H9 (cell line): ENCODE measurements at regions not wholly inside any gene's neighbourhood (a gene's known extent, or its start where the extent isn't known, plus 50 kb on each side); places are given as distances from the start of the nearest gene placed in this dataset.

Experiments used
- DNase-seq: peaks from one replicate; pipeline ENCODE4 v3.0.0-alpha.2; 2017
- H2AFZ ChIP-seq: one replicate; pipeline ENCODE4 v1.6.1; 2013; ENCODE audit warnings: mild to moderate bottlenecking, low read length, control low read depth, moderate library complexity
- H2AK5ac ChIP-seq: 2 replicates; pipeline ENCODE4 v1.6.1; 2013; ENCODE audit warnings: low read length, control low read depth, mixed read lengths; ENCODE audit not compliant: insufficient read length
- H2BK120ac ChIP-seq: one replicate; pipeline ENCODE4 v1.6.1; 2013; ENCODE audit warnings: low read depth, mild to moderate bottlenecking, low read length, control low read depth, inconsistent platforms; ENCODE audit not compliant: poor library complexity, severe bottlenecking
- H2BK12ac ChIP-seq: 2 replicates; pipeline ENCODE4 v1.6.1; 2013; ENCODE audit warnings: low read length, control low read depth, mixed read lengths, low read depth; ENCODE audit not compliant: insufficient read length
- H2BK15ac ChIP-seq: 2 replicates; pipeline ENCODE4 v1.6.1; 2013; ENCODE audit warnings: low read depth, low read length, control low read depth
- H2BK20ac ChIP-seq: one replicate; pipeline ENCODE4 v1.6.1; 2013; ENCODE audit warnings: low read depth, mild to moderate bottlenecking, low read length, control low read depth, inconsistent platforms; ENCODE audit not compliant: poor library complexity, severe bottlenecking
- H2BK5ac ChIP-seq: 2 replicates; pipeline ENCODE4 v1.6.1; 2013; ENCODE audit warnings: low read length, control low read depth, mixed read lengths; ENCODE audit not compliant: insufficient read length
- H3K14ac ChIP-seq: 2 replicates; pipeline ENCODE4 v1.6.1; 2013; ENCODE audit warnings: low read length, control low read depth; ENCODE audit not compliant: insufficient read depth
- H3K18ac ChIP-seq: 2 replicates; pipeline ENCODE4 v1.6.1; 2013; ENCODE audit warnings: low read depth, mild to moderate bottlenecking, mixed read lengths, low read length, control low read depth; ENCODE audit not compliant: insufficient read length
- H3K23ac ChIP-seq: 2 replicates; pipeline ENCODE4 v1.6.1; 2013; ENCODE audit warnings: low read length, control low read depth, mixed read lengths, low read depth; ENCODE audit not compliant: insufficient read length
- H3K23me2 ChIP-seq: 2 replicates; pipeline ENCODE4 v1.6.1; 2013; ENCODE audit warnings: low read depth, mild to moderate bottlenecking, mixed read lengths, low read length, control low read depth; ENCODE audit not compliant: insufficient read length, poor library complexity, severe bottlenecking
- H3K27ac ChIP-seq: 2 replicates; pipeline ENCODE4 v1.5.1; 2013; ENCODE audit warnings: low read length, control low read depth, mixed read lengths, low read depth; ENCODE audit not compliant: insufficient read length
- H3K27me3 ChIP-seq: 2 replicates; pipeline ENCODE4 v1.6.1; 2013; ENCODE audit warnings: low read length, control low read depth, inconsistent platforms; ENCODE audit not compliant: insufficient read depth
- H3K4ac ChIP-seq: 2 replicates; pipeline ENCODE4 v1.6.1; 2013; ENCODE audit warnings: low read depth, mild to moderate bottlenecking, control low read depth, inconsistent platforms, low read length, moderate library complexity
- H3K4me1 ChIP-seq: 2 replicates; pipeline ENCODE4 v1.6.1; 2013; ENCODE audit warnings: low read length, control low read depth, inconsistent platforms; ENCODE audit not compliant: insufficient read depth
- H3K4me2 ChIP-seq: 2 replicates; pipeline ENCODE4 v1.6.1; 2013; ENCODE audit warnings: low read length, control low read depth, mixed read lengths; ENCODE audit not compliant: insufficient read length, insufficient read depth
- H3K56ac ChIP-seq: 2 replicates; pipeline ENCODE4 v1.6.1; 2013; ENCODE audit warnings: low read depth, mild to moderate bottlenecking, mixed read lengths, low read length, control low read depth; ENCODE audit not compliant: insufficient read length
- H3K79me1 ChIP-seq: 2 replicates; pipeline ENCODE4 v1.6.1; 2013; ENCODE audit warnings: low read depth, mild to moderate bottlenecking, moderate library complexity, low read length, control low read depth, inconsistent platforms; ENCODE audit not compliant: insufficient read depth, poor library complexity, severe bottlenecking
- H3K79me2 ChIP-seq: 2 replicates; pipeline ENCODE4 v1.6.1; 2013; ENCODE audit warnings: low read length, control low read depth, inconsistent platforms; ENCODE audit not compliant: insufficient read depth
- H3K9ac ChIP-seq: 2 replicates; pipeline ENCODE4 v1.6.1; 2013; ENCODE audit warnings: low read length, control low read depth, mixed read lengths; ENCODE audit not compliant: insufficient read length; ENCODE audit errors: extremely low read depth
- H3K9me3 ChIP-seq: one replicate; pipeline ENCODE4 v1.6.1; 2013; ENCODE audit warnings: low read depth, low read length, inconsistent platforms; ENCODE audit not compliant: control insufficient read depth
- H3T11ph ChIP-seq: one replicate; pipeline ENCODE4 v1.6.1; 2013; ENCODE audit warnings: mild to moderate bottlenecking, low read length, control low read depth, inconsistent platforms
- H4K20me1 ChIP-seq: one replicate; pipeline ENCODE4 v1.6.1; 2013; ENCODE audit not compliant: control insufficient read depth, insufficient read length, insufficient read depth
- H4K5ac ChIP-seq: 2 replicates; pipeline ENCODE4 v1.6.1; 2013; ENCODE audit warnings: low read depth, mild to moderate bottlenecking, mixed read lengths, low read length, control low read depth; ENCODE audit not compliant: insufficient read length
- H4K8ac ChIP-seq: replicated peaks from 2 replicates; pipeline ENCODE4 v1.6.1; 2013; ENCODE audit warnings: low read length, control low read depth, mixed read lengths, low read depth; ENCODE audit not compliant: insufficient read length
- H4K91ac ChIP-seq: 2 replicates; pipeline ENCODE4 v1.6.1; 2013; ENCODE audit warnings: low read depth, mild to moderate bottlenecking, moderate library complexity, mixed read lengths, low read length, control low read depth; ENCODE audit not compliant: insufficient read length
- H3K27ac Mint-ChIP-seq, 3 experiments: 2 replicates in 2 of 3; 3 replicates in 1 of 3; pipeline ENCODE4 v1.8.0; 2020 to 2021; ENCODE audit warnings: mixed read lengths in 3 of 3, mild to moderate bottlenecking in 1 of 3, moderate library complexity in 1 of 3
- H3K27me3 Mint-ChIP-seq: 2 replicates; pipeline ENCODE4 v1.8.0; 2021; ENCODE audit warnings: low read depth, mild to moderate bottlenecking, moderate library complexity, mixed read lengths
- H3K36me3 Mint-ChIP-seq, 3 experiments: 2 replicates in 2 of 3; 3 replicates in 1 of 3; pipeline ENCODE4 v1.8.0; 2020 to 2021; ENCODE audit warnings: low read depth in 3 of 3, mixed read lengths in 3 of 3; ENCODE audit not compliant: insufficient read depth in 1 of 3
- H3K4me1 Mint-ChIP-seq, 2 experiments: 2 replicates each; pipeline ENCODE4 v1.8.0; 2020; ENCODE audit warnings: mixed read lengths in 2 of 2
- H3K4me3 Mint-ChIP-seq, 2 experiments: 2 replicates in 1 of 2; 3 replicates in 1 of 2; pipeline ENCODE4 v1.8.0; 2020 to 2021; ENCODE audit warnings: mild to moderate bottlenecking in 2 of 2, mixed read lengths in 2 of 2, moderate library complexity in 1 of 2
- H3K9me3 Mint-ChIP-seq, 2 experiments: 2 replicates in 1 of 2; 3 replicates in 1 of 2; pipeline ENCODE4 v1.8.0; 2020; ENCODE audit warnings: mild to moderate bottlenecking in 2 of 2, mixed read lengths in 2 of 2, moderate library complexity in 1 of 2
- CTCF ChIP-seq: fragments of 200-600 bp; sonication (generic); conservative IDR thresholded peaks from 3 replicates; pipeline ENCODE4 v1.8.0; 2021; ENCODE audit warnings: antibody characterized with exemption, mild to moderate bottlenecking
- WGBS: extraction: QIAGEN DNeasy Blood & Tissue Kit; methylation state at CpG from one replicate; pipeline ENCODE4 v1.1.7; 2013; ENCODE audit warnings: missing lambda C conversion rate, low lambda C conversion rate, mixed read lengths; ENCODE audit not compliant: insufficient read length; ENCODE audit errors: extremely low coverage; 5-methylcytosine and 5-hydroxymethylcytosine counted together

- H3K79me1 ChIP-seq: no peaks in the 10 kb centered on the region
- H3K27ac ChIP-seq: no peak overlapping the region
- H3K27me3 ChIP-seq: peaks cover 3% of the 10 kb centered on the region; the same call in 1 of the 2 replicates
- H3K9me3 Mint-ChIP-seq: peaks cover 14 to 16% of the 10 kb centered on the region in 2 experiments
- no peak overlapping the region for H3K23ac ChIP-seq
- H2BK15ac ChIP-seq: no peak overlapping the region
- H2AK5ac ChIP-seq: no peak overlapping the region
- no peak overlapping the region for H2BK120ac ChIP-seq
- no peak overlapping the region for H3K27ac Mint-ChIP-seq
- no peak overlapping the region for H2AFZ ChIP-seq
- H3K9me3 ChIP-seq: no peaks in the 10 kb centered on the region
- no peak for DNase-seq
- no peak overlapping the region for H3K18ac ChIP-seq
- no peak overlapping the region for H3K14ac ChIP-seq
- no peak overlapping the region for H2BK12ac ChIP-seq
- H4K8ac ChIP-seq: no peak overlapping the region
- H3K4ac ChIP-seq: no peak overlapping the region
- H3K4me1 Mint-ChIP-seq: peaks cover 14 to 20% of the 10 kb centered on the region in 2 experiments
- H4K91ac ChIP-seq: no peak overlapping the region
- H3K27me3 Mint-ChIP-seq: peaks cover 50% of the 10 kb centered on the region
- no peak overlapping the region for H3K56ac ChIP-seq
- no peaks in the 10 kb centered on the region for H4K20me1 ChIP-seq
- no peak overlapping the region for H4K5ac ChIP-seq
- H3K4me1 ChIP-seq: no peaks in the 10 kb centered on the region
- TF ChIP-seq CTCF: no peak
- no peak overlapping the region for H3K9ac ChIP-seq
- no peak overlapping the region for H3K4me3 Mint-ChIP-seq
- no peaks in the 10 kb centered on the region for H3K79me2 ChIP-seq
- no peaks in the 10 kb centered on the region for H3K23me2 ChIP-seq
- H3K4me2 ChIP-seq: no peak overlapping the region
- no CpG with 5 or more reads among the region's 1 CpG for WGBS
- H3T11ph ChIP-seq: no peak overlapping the region
- no peak overlapping the region for H2BK20ac ChIP-seq
- H3K36me3 Mint-ChIP-seq: peaks cover 0 to 5% (median 3%) of the 10 kb centered on the region in 3 experiments; a peak in 3 of 7 replicates
- H2BK5ac ChIP-seq: no peak overlapping the region
Observed at GRCh38 chr17:73802871-73803270, 158.6 kb upstream of the SDK2 start.
